ENCODE measurements at regions not wholly inside any gene's neighbourhood (a gene's known extent, or its start where the extent isn't known, plus 50 kb on each side); places are given as distances from the start of the nearest gene placed in this dataset.

GRCh38 chr3:64291345-64291744 is 66.1 kb upstream of the PRICKLE2 start:
- Histone ChIP-seq H3K27me3 (ENCODE audit: control insufficient read depth, insufficient read depth, low read length) (no peaks in the 10 kb centered on the region), H3K27ac (ENCODE audit: low read length) (no peak overlapping the region), H3K36me3 (ENCODE audit: control insufficient read depth, insufficient read depth, low read length) (no peaks in the 10 kb centered on the region), H3K4me1 (ENCODE audit: control insufficient read depth, insufficient read depth, low read length) (no peaks in the 10 kb centered on the region), H3K9me3 (ENCODE audit: control insufficient read depth, low read depth, low read length) (no peaks in the 10 kb centered on the region), H3K4me3 (ENCODE audit: low read length) (no peak overlapping the region)
- no CpG with 5 or more reads among the region's 3 CpGs for WGBS (ENCODE audit: insufficient coverage, low lambda C conversion rate)
- no peak for DNase-seq

GRCh38 chr3:64290864-64291263 is 65.6 kb upstream of the PRICKLE2 start:
- H3K4me1 ChIP-seq (ENCODE audit: control insufficient read depth, insufficient read depth, low read length): no peaks in the 10 kb centered on the region
- no peak overlapping the region for H3K27ac ChIP-seq (ENCODE audit: low read length)
- no peaks in the 10 kb centered on the region for H3K9me3 ChIP-seq (ENCODE audit: control insufficient read depth, low read depth, low read length)
- H3K4me3 ChIP-seq (ENCODE audit: low read length): no peak overlapping the region
- H3K27me3 ChIP-seq (ENCODE audit: control insufficient read depth, insufficient read depth, low read length): no peaks in the 10 kb centered on the region
- no CpG with 5 or more reads among the region's 5 CpGs for WGBS (ENCODE audit: insufficient coverage, low lambda C conversion rate)
- no peaks in the 10 kb centered on the region for H3K36me3 ChIP-seq (ENCODE audit: control insufficient read depth, insufficient read depth, low read length)
- no peak for DNase-seq

- Histone ChIP-seq H3K4me1 (ENCODE audit: control insufficient read depth, insufficient read depth, low read length) (no peaks in the 10 kb centered on the region), H3K27ac (ENCODE audit: low read length) (no peak overlapping the region), H3K4me3 (ENCODE audit: low read length) (no peak overlapping the region), H3K27me3 (ENCODE audit: control insufficient read depth, insufficient read depth, low read length) (no peaks in the 10 kb centered on the region), H3K36me3 (ENCODE audit: control insufficient read depth, insufficient read depth, low read length) (no peaks in the 10 kb centered on the region), H3K9me3 (ENCODE audit: control insufficient read depth, low read depth, low read length) (no peaks in the 10 kb centered on the region)
- 100% methylated on average over 1 of the region's 5 CpGs for WGBS (ENCODE audit: insufficient coverage, low lambda C conversion rate)
- DNase-seq: no peak
Observed at GRCh38 chr3:64290161-64290560, 64.9 kb upstream of the PRICKLE2 start.

- Histone ChIP-seq H3K9me3 (ENCODE audit: control insufficient read depth, low read depth, low read length) (no peaks in the 10 kb centered on the region), H3K36me3 (ENCODE audit: control insufficient read depth, insufficient read depth, low read length) (no peaks in the 10 kb centered on the region), H3K27ac (ENCODE audit: low read length) (no peak overlapping the region), H3K27me3 (ENCODE audit: control insufficient read depth, insufficient read depth, low read length) (no peaks in the 10 kb centered on the region), H3K4me3 (ENCODE audit: low read length) (no peak overlapping the region), H3K4me1 (ENCODE audit: control insufficient read depth, insufficient read depth, low read length) (no peaks in the 10 kb centered on the region)
- no peak for DNase-seq
Observed at GRCh38 chr3:64289622-64290021, 64.4 kb upstream of the PRICKLE2 start.

- H3K9me3 ChIP-seq (ENCODE audit: control insufficient read depth, low read depth, low read length): no peaks in the 10 kb centered on the region
- no peak overlapping the region for H3K27ac ChIP-seq (ENCODE audit: low read length)
- H3K27me3 ChIP-seq (ENCODE audit: control insufficient read depth, insufficient read depth, low read length): peaks cover 2% of the 10 kb centered on the region
- H3K4me1 ChIP-seq (ENCODE audit: control insufficient read depth, insufficient read depth, low read length): no peaks in the 10 kb centered on the region
- no peak overlapping the region for H3K4me3 ChIP-seq (ENCODE audit: low read length)
- 70% methylated on average over 2 of the region's 5 CpGs for WGBS (ENCODE audit: insufficient coverage, low lambda C conversion rate)
- H3K36me3 ChIP-seq (ENCODE audit: control insufficient read depth, insufficient read depth, low read length): no peaks in the 10 kb centered on the region
- no peak for DNase-seq
Observed at GRCh38 chr3:64278625-64279024, 53.4 kb upstream of the PRICKLE2 start.

- peaks cover 6% of the 10 kb centered on the region for H3K27me3 ChIP-seq (ENCODE audit: control insufficient read depth, insufficient read depth, low read length)
- H3K9me3 ChIP-seq (ENCODE audit: control insufficient read depth, low read depth, low read length): no peaks in the 10 kb centered on the region
- no peak for DNase-seq
- H3K4me3 ChIP-seq (ENCODE audit: low read length): no peak overlapping the region
- no peak overlapping the region for H3K27ac ChIP-seq (ENCODE audit: low read length)
- no peaks in the 10 kb centered on the region for H3K36me3 ChIP-seq (ENCODE audit: control insufficient read depth, insufficient read depth, low read length)
- H3K4me1 ChIP-seq (ENCODE audit: control insufficient read depth, insufficient read depth, low read length): no peaks in the 10 kb centered on the region
- WGBS (ENCODE audit: insufficient coverage, low lambda C conversion rate): 96% methylated on average over 3 of the region's 3 CpGs
Observed at GRCh38 chr3:64276131-64276530, 50.9 kb upstream of the PRICKLE2 start.

Data from large intestine (tissue), 3 donors.